ENCODE measurements at regions not wholly inside any gene's neighbourhood (a gene's known extent, or its start where the extent isn't known, plus 50 kb on each side); places are given as distances from the start of the nearest gene placed in this dataset.

GRCh38 chr7:156309016-156309620 is 331.5 kb upstream of the RNF32 start:
- DNase-seq, result no peak
- no peak for TF ChIP-seq EZH2 (IDR thresholded peaks at IDR 0.05; ENCODE audit: borderline replicate concordance, insufficient read depth, low read depth, low read length, poor library complexity, severe bottlenecking)
- no peak for TF ChIP-seq CTCF (IDR thresholded peaks at IDR 0.05)
- no peak overlapping the region for H3K9ac ChIP-seq (ENCODE audit: low read length)
- CTCF ChIA-PET, result no interaction called here
- H3K4me2 ChIP-seq (replicated peaks; ENCODE audit: low read depth, low read length, poor library complexity, severe bottlenecking), result no peak overlapping the region
- H3K27ac ChIP-seq (ENCODE audit: low read length in 2 of 2), result no peak overlapping the region
- H3K9me3 ChIP-seq (ENCODE audit: control extremely low read depth in 1 of 3, control insufficient read depth in 2 of 3, insufficient read depth in 1 of 3, low read length in 2 of 3), result peaks cover 0 to 6% (median 0%) of the 10 kb centered on the region in 3 donors
- H3K9me3 Mint-ChIP-seq (ENCODE audit: insufficient read depth), result no peaks in the 10 kb centered on the region
- H3K27me3 Mint-ChIP-seq, result no peaks in the 10 kb centered on the region
- H3K4me1 Mint-ChIP-seq, result no peaks in the 10 kb centered on the region
- no peaks in the 10 kb centered on the region for H3K4me1 ChIP-seq (ENCODE audit: control insufficient read depth in 2 of 2, insufficient read depth in 2 of 2, low read length in 2 of 2)
- H3K36me3 ChIP-seq (replicated peaks in 1 of 2; ENCODE audit: control extremely low read depth in 1 of 2, control insufficient read depth in 1 of 2, extremely low read depth in 1 of 2, insufficient read depth in 2 of 2, low read length in 1 of 2), result no peaks in the 10 kb centered on the region
- no peaks in the 10 kb centered on the region for H3K27me3 ChIP-seq (replicated peaks in 1 of 4; ENCODE audit: control extremely low read depth in 1 of 4, control insufficient read depth in 3 of 4, insufficient read depth in 4 of 4, low read length in 3 of 4)
- H3K79me2 ChIP-seq (ENCODE audit: control insufficient read depth, insufficient read depth, low read length), result no peaks in the 10 kb centered on the region
- WGBS (ENCODE audit: insufficient coverage), result 93% methylated on average over 13 of the region's 15 CpGs
- POLR2A ChIA-PET, result no interaction called here
- no peaks in the 10 kb centered on the region for H4K20me1 ChIP-seq (ENCODE audit: control insufficient read depth, insufficient read depth, low read length, poor library complexity, severe bottlenecking)
- no peak overlapping the region for H3K27ac Mint-ChIP-seq
- H3K4me3 Mint-ChIP-seq, result no peak overlapping the region
- intact Hi-C loops (cut with micrococcal nuclease), result no loop called here
- no peak overlapping the region for H2AFZ ChIP-seq (ENCODE audit: insufficient read depth, low read depth, low read length, poor library complexity, severe bottlenecking)
- no peak overlapping the region for H3K4me3 ChIP-seq (ENCODE audit: control extremely low read depth in 1 of 5, extremely low read depth in 1 of 5, insufficient read depth in 1 of 5, low read depth in 2 of 5, low read length in 4 of 5)
- no peak for ATAC-seq (ENCODE audit: low read depth)

GRCh38 chr7:156307193-156307592 is 333.4 kb upstream of the RNF32 start:
- Histone ChIP-seq H3K27me3 (replicated peaks in 1 of 4; ENCODE audit: control extremely low read depth in 1 of 4, control insufficient read depth in 3 of 4, insufficient read depth in 4 of 4, low read length in 3 of 4) (no peaks in the 10 kb centered on the region), H2AFZ (ENCODE audit: insufficient read depth, low read depth, low read length, poor library complexity, severe bottlenecking) (no peak overlapping the region), H3K27ac (ENCODE audit: low read length in 2 of 2) (no peak overlapping the region), H3K36me3 (replicated peaks in 1 of 2; ENCODE audit: control extremely low read depth in 1 of 2, control insufficient read depth in 1 of 2, extremely low read depth in 1 of 2, insufficient read depth in 2 of 2, low read length in 1 of 2) (no peaks in the 10 kb centered on the region), H4K20me1 (ENCODE audit: control insufficient read depth, insufficient read depth, low read length, poor library complexity, severe bottlenecking) (no peaks in the 10 kb centered on the region), H3K9me3 (ENCODE audit: control extremely low read depth in 1 of 3, control insufficient read depth in 2 of 3, insufficient read depth in 1 of 3, low read length in 2 of 3) (peaks cover 0 to 6% (median 0%) of the 10 kb centered on the region in 3 donors), H3K9ac (ENCODE audit: low read length) (no peak overlapping the region), H3K4me3 (ENCODE audit: control extremely low read depth in 1 of 5, extremely low read depth in 1 of 5, insufficient read depth in 1 of 5, low read depth in 2 of 5, low read length in 4 of 5) (no peak overlapping the region), H3K4me2 (replicated peaks; ENCODE audit: low read depth, low read length, poor library complexity, severe bottlenecking) (no peak overlapping the region), H3K4me1 (ENCODE audit: control insufficient read depth in 2 of 2, insufficient read depth in 2 of 2, low read length in 2 of 2) (no peaks in the 10 kb centered on the region), H3K79me2 (ENCODE audit: control insufficient read depth, insufficient read depth, low read length) (no peaks in the 10 kb centered on the region)
- Mint-ChIP-seq H3K4me1 (no peaks in the 10 kb centered on the region), H3K4me3 (no peak overlapping the region), H3K27me3 (no peaks in the 10 kb centered on the region), H3K27ac (no peak overlapping the region), H3K9me3 (ENCODE audit: insufficient read depth) (no peaks in the 10 kb centered on the region)
- ChIA-PET POLR2A (no interaction called here), CTCF (no interaction called here)
- TF ChIP-seq EZH2 (IDR thresholded peaks at IDR 0.05; ENCODE audit: borderline replicate concordance, insufficient read depth, low read depth, low read length, poor library complexity, severe bottlenecking) (no peak), CTCF (IDR thresholded peaks at IDR 0.05) (no peak)
- WGBS (ENCODE audit: insufficient coverage), result 90% methylated on average over 5 of the region's 9 CpGs
- ATAC-seq (ENCODE audit: low read depth) (no peak), DNase-seq (no peak)
- intact Hi-C loops (cut with micrococcal nuclease), result no loop called here

Data from B cell (primary cell).